ENCODE measurements at regions not wholly inside any gene's neighbourhood (a gene's known extent, or its start where the extent isn't known, plus 50 kb on each side); places are given as distances from the start of the nearest gene placed in this dataset.

GRCh38 chr3:35275768-35276167 is 363.6 kb upstream of the ARPP21 start:
- Histone ChIP-seq H3K36me3 (no peaks in the 10 kb centered on the region), H3K9me3 (peaks cover 0 to 18% (median 0%) of the 10 kb centered on the region in 4 donors), H3K27ac (no peak overlapping the region), H3K4me1 (no peaks in the 10 kb centered on the region), H3K27me3 (no peaks in the 10 kb centered on the region), H3K4me3 (no peak overlapping the region)
- TF ChIP-seq POLR2A (IDR thresholded peaks at IDR 0.05), result no peak
- TF ChIP-seq EP300 (IDR thresholded peaks at IDR 0.05), result no peak
- TF ChIP-seq, protein P1, sequence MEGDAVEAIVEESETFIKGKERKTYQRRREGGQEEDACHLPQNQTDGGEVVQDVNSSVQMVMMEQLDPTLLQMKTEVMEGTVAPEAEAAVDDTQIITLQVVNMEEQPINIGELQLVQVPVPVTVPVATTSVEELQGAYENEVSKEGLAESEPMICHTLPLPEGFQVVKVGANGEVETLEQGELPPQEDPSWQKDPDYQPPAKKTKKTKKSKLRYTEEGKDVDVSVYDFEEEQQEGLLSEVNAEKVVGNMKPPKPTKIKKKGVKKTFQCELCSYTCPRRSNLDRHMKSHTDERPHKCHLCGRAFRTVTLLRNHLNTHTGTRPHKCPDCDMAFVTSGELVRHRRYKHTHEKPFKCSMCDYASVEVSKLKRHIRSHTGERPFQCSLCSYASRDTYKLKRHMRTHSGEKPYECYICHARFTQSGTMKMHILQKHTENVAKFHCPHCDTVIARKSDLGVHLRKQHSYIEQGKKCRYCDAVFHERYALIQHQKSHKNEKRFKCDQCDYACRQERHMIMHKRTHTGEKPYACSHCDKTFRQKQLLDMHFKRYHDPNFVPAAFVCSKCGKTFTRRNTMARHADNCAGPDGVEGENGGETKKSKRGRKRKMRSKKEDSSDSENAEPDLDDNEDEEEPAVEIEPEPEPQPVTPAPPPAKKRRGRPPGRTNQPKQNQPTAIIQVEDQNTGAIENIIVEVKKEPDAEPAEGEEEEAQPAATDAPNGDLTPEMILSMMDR (IDR thresholded peaks at IDR 0.05), result no peak
- no peak for DNase-seq (ENCODE audit: low spot score in 2 of 2)
- WGBS, 2 donors, result 89 to 92% methylated on average over 2 of the region's 2 CpGs

DNA sequence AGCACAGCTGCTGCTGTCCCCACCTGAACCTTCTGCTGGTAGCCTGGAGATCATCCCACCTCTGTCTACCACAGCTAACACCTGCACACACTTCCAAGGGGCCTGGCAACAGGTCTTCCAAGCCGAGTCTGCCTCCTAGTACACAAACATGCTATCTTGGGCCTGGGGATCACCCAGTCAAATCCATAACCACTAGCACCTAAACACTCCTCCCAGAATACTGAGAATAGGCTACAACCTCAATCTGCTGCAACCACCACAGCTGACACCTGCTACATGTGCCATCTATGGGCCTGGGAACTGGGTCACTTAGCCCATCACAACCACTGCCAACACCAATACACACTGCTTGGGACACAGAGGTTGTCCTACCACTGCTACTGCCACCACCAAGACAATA is 362.8 kb upstream of the ARPP21 start:
- H3K4me1 ChIP-seq, result no peaks in the 10 kb centered on the region
- H3K36me3 ChIP-seq, result no peaks in the 10 kb centered on the region
- H3K4me3 ChIP-seq, result no peak overlapping the region
- no peak overlapping the region for H3K27ac ChIP-seq
- 82% methylated on average over 1 of the region's 1 CpG; no CpG with 5 or more reads in 1 of the 2 donors for WGBS, 2 donors
- H3K9me3 ChIP-seq, result peaks cover 0 to 18% (median 0%) of the 10 kb centered on the region in 4 donors
- TF ChIP-seq EP300 (IDR thresholded peaks at IDR 0.05) (no peak), POLR2A (IDR thresholded peaks at IDR 0.05) (no peak)
- TF ChIP-seq, protein P1 (IDR thresholded peaks at IDR 0.05), result no peak
- H3K27me3 ChIP-seq, result no peaks in the 10 kb centered on the region
- no peak for DNase-seq (ENCODE audit: low spot score in 2 of 2)

GRCh38 chr3:35291471-35292236 is 347.7 kb upstream of the ARPP21 start:
- DNase-seq (ENCODE audit: low spot score in 2 of 2), result no peak
- Histone ChIP-seq H3K4me1 (no peaks in the 10 kb centered on the region), H3K27me3 (no peaks in the 10 kb centered on the region), H3K4me3 (no peak overlapping the region), H3K27ac (no peak overlapping the region), H3K9me3 (no peaks in the 10 kb centered on the region), H3K36me3 (no peaks in the 10 kb centered on the region)
- 78 to 82% methylated on average over 4 of the region's 4 CpGs for WGBS, 2 donors
- no peak for TF ChIP-seq EP300 (IDR thresholded peaks at IDR 0.05)
- no peak for TF ChIP-seq POLR2A (IDR thresholded peaks at IDR 0.05)
- TF ChIP-seq, protein P1 (IDR thresholded peaks at IDR 0.05), result no peak

- Histone ChIP-seq H3K36me3 (no peaks in the 10 kb centered on the region), H3K27me3 (no peaks in the 10 kb centered on the region), H3K9me3 (no peaks in the 10 kb centered on the region), H3K4me1 (no peaks in the 10 kb centered on the region), H3K27ac (no peak overlapping the region), H3K4me3 (no peak overlapping the region)
- 90 to 93% methylated on average over 3 of the region's 3 CpGs for WGBS, 2 donors
- no peak for DNase-seq (ENCODE audit: low spot score in 2 of 2)
- no peak for TF ChIP-seq EP300 (IDR thresholded peaks at IDR 0.05)
- TF ChIP-seq POLR2A (IDR thresholded peaks at IDR 0.05), result no peak
- TF ChIP-seq, protein P1 (IDR thresholded peaks at IDR 0.05), result no peak
Measured at GRCh38 chr3:35292568-35292967, 346.8 kb upstream of the ARPP21 start.

GRCh38 chr3:35295906-35296305 is 343.4 kb upstream of the ARPP21 start:
- 74 to 96% methylated on average over 2 of the region's 2 CpGs for WGBS, 2 donors
- no peak for DNase-seq (ENCODE audit: low spot score in 2 of 2)
- Histone ChIP-seq H3K27ac (no peak overlapping the region), H3K27me3 (no peaks in the 10 kb centered on the region), H3K4me3 (no peak overlapping the region), H3K36me3 (no peaks in the 10 kb centered on the region), H3K4me1 (no peaks in the 10 kb centered on the region), H3K9me3 (no peaks in the 10 kb centered on the region)
- TF ChIP-seq POLR2A (IDR thresholded peaks at IDR 0.05) (no peak), EP300 (IDR thresholded peaks at IDR 0.05) (no peak)
- TF ChIP-seq, protein P1 (IDR thresholded peaks at IDR 0.05), result no peak

Data from tibial nerve (tissue), 4 donors.